Stomach (tissue), 8 donors: ENCODE measurements at regions not wholly inside any gene's neighbourhood (a gene's known extent, or its start where the extent isn't known, plus 50 kb on each side); places are given as distances from the start of the nearest gene placed in this dataset.
A peak's percentile ranks its signal among the peaks of the same experiment; 100 is the strongest.

Experiments
- DNase-seq, 2 donors: peaks; one replicate each; pipeline versions ENCODE4 v3.0.0 to v3.0.0-alpha.2; 2013 to 2019
- H3K27ac ChIP-seq, 5 donors: fragments of 200-600 bp in 4 of 5; sonication (generic) in 4 of 5; one replicate each; pipeline ENCODE4 v1.5.1; 2013 to 2019; ENCODE audit warnings: mild to moderate bottlenecking in 1 of 5, moderate library complexity in 1 of 5
- H3K27me3 ChIP-seq, 3 donors: fragments of 200-600 bp; sonication (generic); one replicate each; pipeline ENCODE4 v1.5.1; 2017 to 2019; ENCODE audit warnings: mixed run types in 1 of 3
- H3K36me3 ChIP-seq, 4 donors: fragments of 200-600 bp; sonication (generic); 1 replicate in 3 of 4; 2 replicates in 1 of 4; pipeline ENCODE4 v1.5.1; 2016 to 2019
- H3K4me1 ChIP-seq, 4 donors: fragments of 200-600 bp; sonication (generic); one replicate each; pipeline ENCODE4 v1.5.1; 2016 to 2019
- H3K4me3 ChIP-seq, 4 donors: fragments of 200-600 bp; sonication (generic) in 3 of 4; one replicate each; pipeline ENCODE4 v1.5.1; 2016 to 2019; ENCODE audit warnings: mild to moderate bottlenecking in 1 of 4
- H3K9me3 ChIP-seq, 4 donors: fragments of 200-600 bp; sonication (generic); one replicate each; pipeline ENCODE4 v1.5.1; 2016 to 2019
- CTCF ChIP-seq, 7 experiments: fragments of 450-650 bp in 4 of 7; fragments of 200-600 bp in 3 of 7; sonication (generic) in 3 of 7; IDR thresholded peaks; one replicate each; pipeline ENCODE4 v1.5.1; 2016 to 2019; ENCODE audit warnings: antibody characterized with exemption in 7 of 7, control low read depth in 2 of 7, mild to moderate bottlenecking in 1 of 7
- EP300 ChIP-seq: sonication (generic); formaldehyde crosslinking; IDR thresholded peaks from one replicate; pipeline ENCODE4 v1.6.1; 2017; ENCODE audit warnings: antibody characterized with exemption
- POLR2A ChIP-seq, 4 donors: fragments of 450-650 bp; IDR thresholded peaks; one replicate each; pipeline ENCODE4 v1.6.1; 2016; ENCODE audit warnings: antibody characterized with exemption in 4 of 4, control low read depth in 2 of 4, mild to moderate bottlenecking in 1 of 4, moderate library complexity in 1 of 4
- POLR2AphosphoS5 ChIP-seq, 3 donors: sonication (generic); formaldehyde crosslinking; IDR thresholded peaks; one replicate each; pipeline ENCODE4 v1.6.1; 2016; ENCODE audit warnings: antibody characterized with exemption in 3 of 3
- WGBS, 5 donors: extraction: QIAGEN DNeasy Blood & Tissue Kit in 3 of 5; methylation state at CpG; one replicate each; pipeline versions ENCODE4 v1.1.5 to v1.1.7; 2013 to 2018; 5-methylcytosine and 5-hydroxymethylcytosine counted together
- intact Hi-C: fragments of 100-400 bp; cut with DNase I; formaldehyde crosslinking; loops from one replicate; pipeline ENCODE4 v1.15.1; 2023; ENCODE audit warnings: low total_unique reads
- donor health status: healthy with polysubstance abuse.
- donor health status: Bipolar disorder and iron deficiency.
- donor health status: healthy.

GRCh38 chrY:7452246-7452645, 540.7 kb upstream of the AMELY start:
- WGBS, 5 donors, result 67 to 81% (median 79%) methylated on average over 7 to 9 of the region's 9 CpGs; no CpG with 5 or more reads in 2 of the 5 donors
- no peak overlapping the region for H3K27ac ChIP-seq
- TF ChIP-seq EP300 (no peak), POLR2AphosphoS5 (IDR thresholded peaks at IDR 0.05) (no peak), POLR2A (IDR thresholded peaks at IDR 0.05) (no peak), CTCF (IDR thresholded peaks at IDR 0.05) (no peak)
- no peaks in the 10 kb centered on the region for H3K9me3 ChIP-seq
- peaks cover 0 to under 1% (median 0%) of the 10 kb centered on the region in 4 donors for H3K4me1 ChIP-seq
- H3K27me3 ChIP-seq, result no peaks in the 10 kb centered on the region
- DNase-seq, result no peak
- H3K4me3 ChIP-seq, result no peak overlapping the region
- no peaks in the 10 kb centered on the region for H3K36me3 ChIP-seq
- intact Hi-C loops, result no loop called here

- Histone ChIP-seq H3K9me3 (no peaks in the 10 kb centered on the region), H3K27ac (no peak overlapping the region), H3K36me3 (no peaks in the 10 kb centered on the region), H3K4me1 (no peaks in the 10 kb centered on the region), H3K27me3 (no peaks in the 10 kb centered on the region), H3K4me3 (no peak overlapping the region)
- WGBS, 5 donors, result 28 to 66% (median 43%) methylated on average over 2 of the region's 2 CpGs; no CpG with 5 or more reads in 2 of the 5 donors
- no peak for DNase-seq
- intact Hi-C loops, result no loop called here
- TF ChIP-seq EP300, result no peak
- peak in 1 of 3 donors; percentile 73 for TF ChIP-seq POLR2AphosphoS5 (IDR thresholded peaks at IDR 0.05)
These were observed 538.3 kb upstream of the AMELY start for GRCh38 chrY:7449860-7450259.

GRCh38 chrY:7448687-7449086, 537.1 kb upstream of the AMELY start:
- intact Hi-C loops, result no loop called here
- WGBS, 5 donors, result 40 to 67% (median 54%) methylated on average over 3 of the region's 3 CpGs; no CpG with 5 or more reads in 2 of the 5 donors
- Histone ChIP-seq H3K27me3 (no peaks in the 10 kb centered on the region), H3K36me3 (no peaks in the 10 kb centered on the region), H3K27ac (peak overlapping the region in 1 of 5 donors; percentile 27), H3K9me3 (no peaks in the 10 kb centered on the region), H3K4me1 (no peaks in the 10 kb centered on the region), H3K4me3 (no peak overlapping the region)
- TF ChIP-seq CTCF (IDR thresholded peaks at IDR 0.05), result no peak
- no peak for TF ChIP-seq POLR2AphosphoS5 (IDR thresholded peaks at IDR 0.05)
- TF ChIP-seq EP300, result no peak
- DNase-seq, result no peak

GRCh38 chrY:7447881-7448516, 536.4 kb upstream of the AMELY start:
- Histone ChIP-seq H3K4me3 (no peak overlapping the region), H3K27me3 (no peaks in the 10 kb centered on the region), H3K4me1 (no peaks in the 10 kb centered on the region), H3K36me3 (no peaks in the 10 kb centered on the region), H3K9me3 (no peaks in the 10 kb centered on the region), H3K27ac (no peak overlapping the region)
- intact Hi-C loops, result no loop called here
- DNase-seq, result no peak
- TF ChIP-seq POLR2A (IDR thresholded peaks at IDR 0.05) (no peak), POLR2AphosphoS5 (IDR thresholded peaks at IDR 0.05) (no peak), CTCF (IDR thresholded peaks at IDR 0.05) (no peak), EP300 (no peak)
- WGBS, 5 donors, result 80 to 85% (median 83%) methylated on average over 8 of the region's 8 CpGs; no CpG with 5 or more reads in 2 of the 5 donors

GRCh38 chrY:7444141-7444540, 532.6 kb upstream of the AMELY start:
- no peaks in the 10 kb centered on the region for H3K36me3 ChIP-seq
- DNase-seq, result no peak
- no peaks in the 10 kb centered on the region for H3K4me1 ChIP-seq
- no peaks in the 10 kb centered on the region for H3K9me3 ChIP-seq
- no peak overlapping the region for H3K4me3 ChIP-seq
- H3K27ac ChIP-seq, result no peak overlapping the region
- intact Hi-C loops, result no loop called here
- H3K27me3 ChIP-seq, result no peaks in the 10 kb centered on the region
- TF ChIP-seq POLR2A (IDR thresholded peaks at IDR 0.05) (no peak), CTCF (IDR thresholded peaks at IDR 0.05) (no peak), POLR2AphosphoS5 (IDR thresholded peaks at IDR 0.05) (no peak), EP300 (no peak)
- 61 to 74% (median 68%) methylated on average over 2 to 3 of the region's 3 CpGs; no CpG with 5 or more reads in 2 of the 5 donors for WGBS, 5 donors
